ENCODE measurements at regions not wholly inside any gene's neighbourhood (a gene's known extent, or its start where the extent isn't known, plus 50 kb on each side); places are given as distances from the start of the nearest gene placed in this dataset.

DNA sequence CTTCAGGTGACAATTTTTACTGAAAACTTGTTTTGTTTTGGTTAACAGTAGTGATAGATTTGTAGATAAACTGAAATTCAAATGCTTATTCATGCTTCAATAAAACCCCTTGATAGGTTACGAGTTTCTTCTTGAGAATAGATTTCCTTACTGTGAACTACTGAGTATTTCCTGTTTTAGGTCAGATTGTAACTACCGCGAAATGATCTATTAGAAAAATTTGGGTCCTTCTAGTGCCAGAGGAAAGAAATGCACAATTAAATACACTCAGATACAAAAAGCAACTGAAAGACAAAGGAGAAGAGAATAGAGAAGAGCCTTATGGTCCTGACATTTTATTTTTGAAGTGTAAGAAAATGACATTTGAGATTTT is 251.7 kb upstream of the TBL1XR1 start:
- no peak for DNase-seq (ENCODE audit: extremely low spot score)
- no peak for TF ChIP-seq POLR2AphosphoS5 (IDR thresholded peaks at IDR 0.05)
- TF ChIP-seq POLR2A (IDR thresholded peaks at IDR 0.05; ENCODE audit: low read depth), result no peak
- TF ChIP-seq EP300 (IDR thresholded peaks at IDR 0.05), result no peak
- TF ChIP-seq, protein P1, sequence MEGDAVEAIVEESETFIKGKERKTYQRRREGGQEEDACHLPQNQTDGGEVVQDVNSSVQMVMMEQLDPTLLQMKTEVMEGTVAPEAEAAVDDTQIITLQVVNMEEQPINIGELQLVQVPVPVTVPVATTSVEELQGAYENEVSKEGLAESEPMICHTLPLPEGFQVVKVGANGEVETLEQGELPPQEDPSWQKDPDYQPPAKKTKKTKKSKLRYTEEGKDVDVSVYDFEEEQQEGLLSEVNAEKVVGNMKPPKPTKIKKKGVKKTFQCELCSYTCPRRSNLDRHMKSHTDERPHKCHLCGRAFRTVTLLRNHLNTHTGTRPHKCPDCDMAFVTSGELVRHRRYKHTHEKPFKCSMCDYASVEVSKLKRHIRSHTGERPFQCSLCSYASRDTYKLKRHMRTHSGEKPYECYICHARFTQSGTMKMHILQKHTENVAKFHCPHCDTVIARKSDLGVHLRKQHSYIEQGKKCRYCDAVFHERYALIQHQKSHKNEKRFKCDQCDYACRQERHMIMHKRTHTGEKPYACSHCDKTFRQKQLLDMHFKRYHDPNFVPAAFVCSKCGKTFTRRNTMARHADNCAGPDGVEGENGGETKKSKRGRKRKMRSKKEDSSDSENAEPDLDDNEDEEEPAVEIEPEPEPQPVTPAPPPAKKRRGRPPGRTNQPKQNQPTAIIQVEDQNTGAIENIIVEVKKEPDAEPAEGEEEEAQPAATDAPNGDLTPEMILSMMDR (IDR thresholded peaks at IDR 0.05), result no peak
- Histone ChIP-seq H3K4me1 (peaks cover 15 to 84% (median 80%) of the 10 kb centered on the region in 4 donors), H3K4me3 (no peak overlapping the region), H3K27me3 (no peaks in the 10 kb centered on the region), H3K9me3 (no peaks in the 10 kb centered on the region), H3K36me3 (no peaks in the 10 kb centered on the region), H3K27ac (replicated peaks in 1 of 4) (peak overlapping the region; percentile 73 to 85 (median 83))
- intact Hi-C loops (cut with DNase I), result no loop called here
- 58% methylated on average over 3 of the region's 3 CpGs for WGBS

DNA sequence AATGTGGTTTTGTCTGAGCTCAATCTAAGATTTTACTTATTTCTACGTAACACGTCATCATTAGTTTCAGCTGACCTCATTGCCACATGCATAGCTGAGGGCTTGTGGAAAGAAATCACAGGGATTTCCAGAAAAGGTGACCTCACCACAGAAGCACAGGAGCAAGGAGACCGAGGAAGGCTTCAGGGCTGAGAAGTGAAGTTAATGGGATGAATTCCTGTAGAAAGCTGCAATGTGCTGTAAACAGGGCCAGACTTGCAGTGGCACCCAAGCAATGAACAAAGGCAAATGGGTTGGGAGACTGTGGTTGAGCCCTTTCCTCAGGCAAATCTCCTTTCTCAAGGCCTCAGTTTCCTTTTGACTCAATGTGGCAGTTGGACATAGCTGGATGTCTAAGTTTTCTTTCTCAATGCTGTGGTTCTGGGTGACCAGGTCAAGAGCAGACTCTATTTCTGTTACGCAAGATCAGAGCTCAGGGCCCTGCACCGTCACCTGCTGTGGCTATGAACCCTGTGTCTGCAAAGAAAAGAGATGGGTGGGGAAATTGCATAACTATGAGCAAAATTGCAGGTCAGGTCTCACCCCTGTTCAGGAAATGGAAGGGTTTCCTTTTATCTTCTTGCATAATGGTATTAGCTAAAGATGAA is 252.2 kb upstream of the TBL1XR1 start:
- H3K27ac ChIP-seq (replicated peaks in 1 of 4), result peak overlapping the region; percentile 73 to 85 (median 83)
- DNase-seq (ENCODE audit: extremely low spot score), result no peak
- TF ChIP-seq EP300 (IDR thresholded peaks at IDR 0.05) (peak; percentile 29), POLR2AphosphoS5 (IDR thresholded peaks at IDR 0.05) (no peak), POLR2A (IDR thresholded peaks at IDR 0.05; ENCODE audit: low read depth) (no peak)
- TF ChIP-seq, protein P1 (IDR thresholded peaks at IDR 0.05), result no peak
- 71% methylated on average over 5 of the region's 5 CpGs for WGBS
- intact Hi-C loops (cut with DNase I), result no loop called here
- H3K4me3 ChIP-seq, result no peak overlapping the region
- peaks cover 15 to 79% (median 77%) of the 10 kb centered on the region in 4 donors for H3K4me1 ChIP-seq
- H3K9me3 ChIP-seq, result no peaks in the 10 kb centered on the region
- no peaks in the 10 kb centered on the region for H3K27me3 ChIP-seq
- no peaks in the 10 kb centered on the region for H3K36me3 ChIP-seq

DNA sequence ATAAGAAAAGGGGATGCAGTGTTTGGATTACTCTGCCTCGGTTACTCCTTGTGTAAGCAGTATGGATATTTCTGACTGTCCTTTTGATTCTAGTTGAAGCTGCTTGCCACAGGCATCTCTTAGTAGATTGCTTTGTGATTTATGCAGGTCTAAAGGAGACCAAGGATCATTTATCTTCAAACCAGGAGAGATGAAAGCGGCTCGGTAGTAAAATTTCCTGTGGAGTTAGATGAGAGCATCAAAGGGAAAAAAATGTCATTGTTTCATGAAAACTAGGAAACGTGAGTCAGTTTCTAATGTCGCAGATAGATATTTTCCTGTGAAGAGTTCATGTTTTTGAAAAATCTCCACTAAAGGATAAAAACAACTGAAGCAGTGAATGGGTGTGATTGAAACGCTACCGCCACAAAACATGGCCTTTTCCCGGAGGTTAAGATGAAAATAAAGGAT is 254.0 kb upstream of the TBL1XR1 start:
- peak overlapping the region; percentile 73 to 85 (median 83) for H3K27ac ChIP-seq (replicated peaks in 1 of 4)
- peaks cover 15 to 61% (median 59%) of the 10 kb centered on the region in 4 donors for H3K4me1 ChIP-seq
- no peaks in the 10 kb centered on the region for H3K36me3 ChIP-seq
- peak overlapping the region in 3 of 4 donors; percentile 0 to 25 (median 16) for H3K4me3 ChIP-seq
- 49% methylated on average over 8 of the region's 8 CpGs for WGBS
- DNase-seq (ENCODE audit: extremely low spot score), result no peak
- intact Hi-C loops (cut with DNase I), result no loop called here
- TF ChIP-seq, protein P1 (IDR thresholded peaks at IDR 0.05), result no peak
- TF ChIP-seq POLR2AphosphoS5 (IDR thresholded peaks at IDR 0.05) (no peak), POLR2A (IDR thresholded peaks at IDR 0.05; ENCODE audit: low read depth) (no peak), EP300 (IDR thresholded peaks at IDR 0.05) (no peak)
- H3K9me3 ChIP-seq, result no peaks in the 10 kb centered on the region
- H3K27me3 ChIP-seq, result no peaks in the 10 kb centered on the region

DNA sequence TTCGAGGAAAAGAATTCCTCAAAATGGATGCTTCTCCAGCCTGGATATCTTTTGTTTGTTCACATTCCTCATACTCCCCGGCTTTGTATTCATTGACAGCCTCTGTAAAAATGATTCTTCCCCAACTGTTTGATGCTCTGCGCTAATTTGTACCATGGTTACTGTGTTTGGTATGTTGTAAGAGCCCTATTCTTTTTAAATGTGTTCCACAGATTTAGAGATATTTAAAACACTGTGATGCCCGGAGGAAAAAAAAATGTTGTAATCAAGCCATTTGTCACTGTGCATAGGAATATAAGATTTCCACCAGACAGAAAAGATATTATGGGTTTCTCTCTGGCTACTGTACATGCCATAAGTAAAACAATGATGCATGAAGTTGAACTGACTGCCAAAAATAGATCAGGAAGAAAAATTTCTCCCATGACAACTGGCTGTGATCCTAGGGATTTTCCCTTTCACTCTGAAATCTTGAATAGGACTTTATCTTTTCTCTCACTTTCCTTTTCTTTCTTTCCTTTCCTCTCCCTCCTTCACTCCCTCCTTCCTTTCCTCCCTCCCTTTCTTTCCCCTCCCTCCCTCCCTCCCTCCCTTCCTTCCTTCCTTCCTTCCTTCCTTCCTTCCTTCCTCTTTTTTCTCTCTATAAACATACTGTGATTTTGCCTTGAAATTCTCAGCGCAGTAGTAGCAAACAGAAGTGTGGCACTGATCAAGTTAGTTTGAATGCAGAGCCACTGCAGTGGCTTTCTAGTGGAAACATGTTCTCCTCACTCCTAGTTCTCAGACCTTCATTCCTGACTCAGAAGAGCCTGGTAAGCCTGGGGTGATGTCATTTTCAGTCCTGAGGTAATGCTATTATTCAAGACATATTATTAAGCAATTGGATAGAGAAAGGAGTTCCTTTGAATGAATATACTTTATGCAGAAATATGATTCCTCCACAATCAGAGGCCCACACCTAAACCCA is 254.9 kb upstream of the TBL1XR1 start:
- peak overlapping the region in 3 of 4 donors; percentile 0 to 25 (median 16) for H3K4me3 ChIP-seq
- TF ChIP-seq, protein P1 (IDR thresholded peaks at IDR 0.05), result no peak
- no peak for TF ChIP-seq POLR2A (IDR thresholded peaks at IDR 0.05; ENCODE audit: low read depth)
- peak in 1 of 2 donors; percentile 10 for TF ChIP-seq POLR2AphosphoS5 (IDR thresholded peaks at IDR 0.05)
- no peak for TF ChIP-seq EP300 (IDR thresholded peaks at IDR 0.05)
- intact Hi-C loops (cut with DNase I), result no loop called here
- DNase-seq (ENCODE audit: extremely low spot score), result no peak
- H3K4me1 ChIP-seq, result peaks cover 15 to 54% (median 52%) of the 10 kb centered on the region in 4 donors
- 21% methylated on average over 5 of the region's 5 CpGs for WGBS
- no peaks in the 10 kb centered on the region for H3K9me3 ChIP-seq
- H3K27me3 ChIP-seq, result no peaks in the 10 kb centered on the region
- H3K27ac ChIP-seq (replicated peaks in 1 of 4), result peak overlapping the region; percentile 73 to 85 (median 83)
- H3K36me3 ChIP-seq, result no peaks in the 10 kb centered on the region
